K562 (cell line): ENCODE measurements at regions not wholly inside any gene's neighbourhood (a gene's known extent, or its start where the extent isn't known, plus 50 kb on each side); places are given as distances from the start of the nearest gene placed in this dataset.
A peak's percentile ranks its signal among the peaks of the same experiment; 100 is the strongest.

Source experiments
- ATAC-seq: fragments of 200-7000 bp; cut with Tn5 transposase; 3 replicates; pipeline ENCODE4 v1.9.1; 2020; ENCODE audit warnings: moderate library complexity
- BruUV-seq: library from RNA; stranded (reverse); fragments of 400-500 nt; replicated peaks from 2 replicates; lab custom pipeline; 2021; lab: Mats Ljungman, UMichigan
- CTCF ChIA-PET: fragments of 300-600 bp; formaldehyde crosslinking; extraction: SDS; loops from one replicate; lab custom pipeline; 2021; ENCODE audit warnings: low intra/inter-chr PET ratio; lab: Yijun Ruan, JAX
- POLR2A ChIA-PET: fragments of 300-600, 350-650 bp; sonication (Branson Sonifier 250); formaldehyde crosslinking; extraction: SDS; loops from one replicate; lab custom pipeline; 2021; ENCODE audit warnings: antibody characterized with exemption, inconsistent platforms; lab: Yijun Ruan, JAX
- DNase-seq, 4 experiments: peaks; one replicate each; pipeline versions ENCODE4 v3.0.0 to v3.0.0-alpha.2; 2011 to 2018; ENCODE audit warnings: low spot score in 3 of 4, mixed read lengths in 3 of 4; ENCODE audit errors: extremely low read depth in 1 of 4
- FAIRE-seq: peaks from 2 replicates; lab custom pipeline; 2011; peaks lifted over from hg19 to GRCh38; lab: Jason Lieb, UNC
- H2AFZ ChIP-seq: 2 replicates; pipeline ENCODE4 v1.6.0; 2011; ENCODE audit warnings: low read depth, low read length, control low read depth, inconsistent platforms
- H3K27ac ChIP-seq: fragments of 200-600 bp; 3 replicates; pipeline ENCODE4 v1.8.0; 2011; ENCODE audit warnings: low read depth, mild to moderate bottlenecking, control low read depth, inconsistent platforms, low read length, moderate library complexity, mixed read lengths; ENCODE audit errors: extremely low read depth
- H3K27me3 ChIP-seq, 2 experiments: fragments of 300-600 bp in 1 of 2; 2 replicates in 1 of 2; 3 replicates in 1 of 2; pipeline versions ENCODE4 v1.6.0 to v1.8.0; 2011; ENCODE audit warnings: inconsistent platforms in 2 of 2, low read length in 2 of 2, mild to moderate bottlenecking in 1 of 2, mixed read lengths in 1 of 2, moderate library complexity in 1 of 2; ENCODE audit not compliant: control insufficient read depth in 2 of 2, insufficient read depth in 2 of 2
- H3K36me3 ChIP-seq: fragments of 300-600 bp; 3 replicates; pipeline ENCODE4 v1.8.0; 2011; ENCODE audit warnings: mild to moderate bottlenecking, low read length, inconsistent platforms; ENCODE audit not compliant: control insufficient read depth, insufficient read depth
- H3K4me1 ChIP-seq, 2 experiments: fragments of 200-600 bp in 1 of 2; replicated peaks in 1 of 2; 2 replicates in 1 of 2; 3 replicates in 1 of 2; pipeline versions ENCODE4 v1.5.1 to v1.8.0; 2011; ENCODE audit warnings: inconsistent platforms in 2 of 2, low read length in 2 of 2, mild to moderate bottlenecking in 1 of 2, mixed read lengths in 1 of 2, moderate library complexity in 1 of 2; ENCODE audit not compliant: control insufficient read depth in 2 of 2, insufficient read depth in 2 of 2
- H3K4me2 ChIP-seq: 2 replicates; pipeline ENCODE4 v1.6.1; 2011; ENCODE audit warnings: low read length, control low read depth, inconsistent platforms, mixed read lengths; ENCODE audit not compliant: insufficient read depth
- H3K4me3 ChIP-seq: fragments of 200-600 bp; sonication (generic), shearing (Covaris generic); 2 replicates; pipeline ENCODE4 v1.5.1; 2016; ENCODE audit warnings: control low read depth, inconsistent platforms
- H3K79me2 ChIP-seq: fragments of 200-600 bp; 3 replicates; pipeline ENCODE4 v1.8.0; 2011; ENCODE audit warnings: low read length, inconsistent platforms; ENCODE audit not compliant: control insufficient read depth, insufficient read depth
- H3K9ac ChIP-seq, 2 experiments: 2 replicates each; pipeline versions ENCODE4 v1.6.0 to v1.6.1; 2011; ENCODE audit warnings: low read depth in 2 of 2, low read length in 2 of 2, control low read depth in 1 of 2, inconsistent platforms in 1 of 2, mild to moderate bottlenecking in 1 of 2, mixed read lengths in 1 of 2; ENCODE audit not compliant: insufficient read depth in 1 of 2
- H3K9me1 ChIP-seq: one replicate; pipeline ENCODE4 v1.6.0; 2011; ENCODE audit warnings: inconsistent platforms, mild to moderate bottlenecking, low read length, moderate library complexity; ENCODE audit not compliant: control insufficient read depth, insufficient read depth
- H3K9me3 ChIP-seq: replicated peaks from 2 replicates; pipeline ENCODE4 v1.5.1; 2011; ENCODE audit warnings: low read depth, low read length, inconsistent platforms; ENCODE audit not compliant: control insufficient read depth, insufficient read depth
- H4K20me1 ChIP-seq: replicated peaks from 2 replicates; pipeline ENCODE4 v1.6.1; 2011; ENCODE audit warnings: low read length, inconsistent platforms, mixed read lengths; ENCODE audit not compliant: control insufficient read depth, insufficient read depth
- BCOR ChIP-seq: fragments of 450-650 bp; IDR thresholded peaks from 2 replicates; pipeline ENCODE4 v1.6.1; 2016
- C11orf30 ChIP-seq: fragments of 450-650 bp; IDR thresholded peaks from 2 replicates; pipeline ENCODE4 v1.6.1; 2016; ENCODE audit warnings: low read depth, mild to moderate bottlenecking
- CEBPB ChIP-seq: fragments of 450-650 bp; IDR thresholded peaks from 2 replicates; pipeline ENCODE4 v1.6.1; 2016; ENCODE audit warnings: missing genetic modification characterization, missing compliant biosample characterization
- GTF2B ChIP-seq: IDR thresholded peaks from 2 replicates; pipeline ENCODE4 v1.6.1; 2011; ENCODE audit not compliant: insufficient read length; ENCODE audit errors: extremely low read depth
- JUNB ChIP-seq: fragments of 450-650 bp; formaldehyde crosslinking; conservative IDR thresholded peaks from 2 replicates; pipeline ENCODE4 v1.4.0; 2020; ENCODE audit warnings: mild to moderate bottlenecking
- MAX ChIP-seq: sonication (generic); formaldehyde crosslinking; IDR thresholded peaks from 2 replicates; pipeline ENCODE4 v1.9.0; 2022; ENCODE audit warnings: mild to moderate bottlenecking, missing genetic modification reagents
- TAF1 ChIP-seq: IDR thresholded peaks from 2 replicates; pipeline ENCODE4 v1.6.1; 2011; ENCODE audit warnings: mild to moderate bottlenecking, low read length, moderate library complexity; ENCODE audit not compliant: insufficient read depth, control insufficient read depth, severe bottlenecking; ENCODE audit errors: extremely low read depth
- TEAD1 ChIP-seq, 2 experiments: fragments of 450-650 bp in 1 of 2; sonication (generic) in 1 of 2; formaldehyde crosslinking; IDR thresholded peaks; 2 replicates each; pipeline versions ENCODE4 v1.4.0 to v1.8.0; 2020 to 2022; ENCODE audit warnings: mild to moderate bottlenecking in 2 of 2, missing genetic modification reagents in 1 of 2
- WHSC1 ChIP-seq: IDR thresholded peaks from one replicate; pipeline ENCODE4 v1.6.1; 2012; ENCODE audit warnings: low read length, control low read depth, inconsistent platforms
- WGBS: fragments of 100-300 bp; shearing (Covaris generic); methylation state at CpG from one replicate; pipeline ENCODE4 v1.1.6; 2016; ENCODE audit warnings: low coverage, mixed read lengths; ENCODE audit not compliant: insufficient coverage; ENCODE audit errors: missing lambda C conversion rate; 5-methylcytosine and 5-hydroxymethylcytosine counted together
- in situ Hi-C: fragments of 300-500 bp; cut with MboI; formaldehyde crosslinking; loops from 4 replicates; pipeline ENCODE4 v1.15.0; 2018; ENCODE audit warnings: inconsistent platforms, mixed read lengths
- intact Hi-C: fragments of 100-400 bp; cut with micrococcal nuclease; formaldehyde crosslinking; loops from 2 replicates; pipeline ENCODE4 v1.14.2; 2022
- TF ChIP-seq, protein P1 (sequence below), 2 experiments: IDR thresholded peaks; 2 replicates each; pipeline ENCODE4 v1.6.1; 2012; ENCODE audit warnings: improper control_type of control experiment in 2 of 2, low read depth in 2 of 2, low read length in 2 of 2, borderline replicate concordance in 1 of 2
- TF ChIP-seq, protein P2 (sequence below), 2 experiments: fragments of 450-650 bp in 1 of 2; sonication (generic) in 1 of 2; formaldehyde crosslinking; conservative IDR thresholded peaks; 2 replicates each; pipeline versions ENCODE4 v1.4.0 to v1.8.1; 2020 to 2022; ENCODE audit warnings: mild to moderate bottlenecking in 1 of 2, missing genetic modification reagents in 1 of 2

DNA sequence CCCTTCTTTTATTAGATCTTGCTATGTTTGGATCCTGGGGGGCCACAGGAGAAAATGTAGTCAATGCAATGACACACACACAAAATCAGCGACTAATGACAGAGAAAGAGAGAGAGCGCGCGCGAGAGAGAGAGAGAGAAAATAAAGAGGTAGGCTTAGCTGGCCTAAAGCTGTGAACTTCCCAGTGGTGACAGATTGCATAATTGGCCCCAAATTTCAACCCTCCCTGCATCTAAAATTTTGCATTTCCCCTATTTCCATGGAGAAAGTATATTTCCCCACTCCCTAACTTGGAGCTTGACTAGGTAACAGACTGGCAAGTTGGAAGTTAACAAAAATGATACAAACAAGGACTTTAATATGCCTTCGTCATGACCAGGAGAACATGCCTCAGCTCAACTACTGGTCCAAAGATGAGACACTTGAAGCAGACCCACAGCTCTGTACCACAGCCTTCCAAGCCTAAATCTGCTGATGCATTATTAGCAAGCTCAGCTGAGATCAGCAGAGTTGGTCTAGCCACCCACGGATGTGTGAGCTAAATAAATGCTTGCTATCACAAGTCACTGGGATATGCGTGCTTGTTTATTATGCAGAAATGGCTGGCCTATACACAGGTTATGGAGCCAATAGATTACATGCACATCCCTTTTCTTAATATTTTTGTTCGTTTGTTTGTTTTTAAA is 118.1 kb upstream of the PRDM1 start:
- Histone ChIP-seq H3K4me3 (no peak overlapping the region), H3K9ac (no peak overlapping the region), H3K27ac (no peak overlapping the region), H4K20me1 (no peaks in the 10 kb centered on the region), H3K79me2 (no peaks in the 10 kb centered on the region), H3K4me1 (no peaks in the 10 kb centered on the region), H3K36me3 (no peaks in the 10 kb centered on the region)
- ATAC-seq (no peak), FAIRE-seq (no peak)
- CTCF ChIA-PET, result no interaction called here
- 29% methylated on average over 6 of the region's 9 CpGs for WGBS
- intact Hi-C loops, result no loop called here
- TF ChIP-seq TEAD1 (CRISPR knock-in tag; IDR thresholded peaks at IDR 0.05), result no peak
- 0 out of 2 replicates have a peak, but pooled peaks have one; percentile 20 for TF ChIP-seq CEBPB (tag)
- peak; percentile 27; the same call in 1 of the 2 replicates for TF ChIP-seq C11orf30
- TF ChIP-seq, all 486 proteins: peak for 2
- H3K9me3 ChIP-seq, result no peaks in the 10 kb centered on the region
- DNase-seq, result no peak
- in situ Hi-C loops, result no loop called here
- no TSS peak for BruUV-seq
- no peak overlapping the region for H2AFZ ChIP-seq
- H3K27me3 ChIP-seq, result peaks cover 0 to 7% of the 10 kb centered on the region in 2 experiments; a peak in 1 of 5 replicates
- no peaks in the 10 kb centered on the region for H3K9me1 ChIP-seq
- POLR2A ChIA-PET, result interaction anchor here (0.6 kb wide), 1 partner anchor 196 kb away, joined by 4 read pairs; no protein-coding TSS in a partner anchor
- no peak overlapping the region for H3K4me2 ChIP-seq

DNA sequence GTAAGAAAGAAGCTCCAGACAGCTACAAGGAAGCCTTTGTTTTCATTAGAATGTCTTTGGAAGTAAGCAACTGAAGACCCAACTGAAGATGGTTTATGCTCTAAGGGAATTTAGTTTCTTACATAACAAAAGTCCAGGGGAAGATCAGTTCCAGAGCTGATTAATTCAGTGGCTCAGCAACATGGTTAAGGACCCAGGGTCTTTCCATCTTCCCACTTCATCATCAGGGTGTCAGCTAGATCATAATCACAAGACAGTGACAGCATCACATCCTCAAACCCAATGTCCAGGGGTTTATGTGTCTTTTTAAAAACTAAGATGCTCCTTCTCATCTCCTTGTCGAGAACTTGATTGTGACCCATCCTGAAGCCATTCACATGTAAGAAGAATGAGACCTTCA is 119.7 kb upstream of the PRDM1 start:
- no peak for DNase-seq
- TF ChIP-seq BCOR, result no peak
- TF ChIP-seq, protein P1, sequence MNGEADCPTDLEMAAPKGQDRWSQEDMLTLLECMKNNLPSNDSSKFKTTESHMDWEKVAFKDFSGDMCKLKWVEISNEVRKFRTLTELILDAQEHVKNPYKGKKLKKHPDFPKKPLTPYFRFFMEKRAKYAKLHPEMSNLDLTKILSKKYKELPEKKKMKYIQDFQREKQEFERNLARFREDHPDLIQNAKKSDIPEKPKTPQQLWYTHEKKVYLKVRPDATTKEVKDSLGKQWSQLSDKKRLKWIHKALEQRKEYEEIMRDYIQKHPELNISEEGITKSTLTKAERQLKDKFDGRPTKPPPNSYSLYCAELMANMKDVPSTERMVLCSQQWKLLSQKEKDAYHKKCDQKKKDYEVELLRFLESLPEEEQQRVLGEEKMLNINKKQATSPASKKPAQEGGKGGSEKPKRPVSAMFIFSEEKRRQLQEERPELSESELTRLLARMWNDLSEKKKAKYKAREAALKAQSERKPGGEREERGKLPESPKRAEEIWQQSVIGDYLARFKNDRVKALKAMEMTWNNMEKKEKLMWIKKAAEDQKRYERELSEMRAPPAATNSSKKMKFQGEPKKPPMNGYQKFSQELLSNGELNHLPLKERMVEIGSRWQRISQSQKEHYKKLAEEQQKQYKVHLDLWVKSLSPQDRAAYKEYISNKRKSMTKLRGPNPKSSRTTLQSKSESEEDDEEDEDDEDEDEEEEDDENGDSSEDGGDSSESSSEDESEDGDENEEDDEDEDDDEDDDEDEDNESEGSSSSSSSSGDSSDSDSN (IDR thresholded peaks at IDR 0.05; ENCODE audit: borderline replicate concordance in 1 of 2, low read depth in 2 of 2, low read length in 2 of 2), result no peak
- TF ChIP-seq MAX (CRISPR knock-in tag), result no peak
- TF ChIP-seq TAF1, result no peak
- no peak for TF ChIP-seq JUNB
- TF ChIP-seq WHSC1, result no peak
- TF ChIP-seq GTF2B, result no peak
- TF ChIP-seq, protein P2, sequence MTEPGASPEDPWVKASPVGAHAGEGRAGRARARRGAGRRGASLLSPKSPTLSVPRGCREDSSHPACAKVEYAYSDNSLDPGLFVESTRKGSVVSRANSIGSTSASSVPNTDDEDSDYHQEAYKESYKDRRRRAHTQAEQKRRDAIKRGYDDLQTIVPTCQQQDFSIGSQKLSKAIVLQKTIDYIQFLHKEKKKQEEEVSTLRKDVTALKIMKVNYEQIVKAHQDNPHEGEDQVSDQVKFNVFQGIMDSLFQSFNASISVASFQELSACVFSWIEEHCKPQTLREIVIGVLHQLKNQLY (CRISPR knock-in tag; conservative IDR thresholded peaks at IDR 0.05), result no peak

More for the DNA sequence above, 119.7 kb upstream of the PRDM1 start:
- no peaks in the 10 kb centered on the region for H3K4me1 ChIP-seq
- no peak for ATAC-seq
- H4K20me1 ChIP-seq, result no peaks in the 10 kb centered on the region
- H2AFZ ChIP-seq, result no peak overlapping the region
- WGBS, result 5% methylated on average over 1 of the region's 1 CpG
- FAIRE-seq, result peak; percentile 6
- ChIA-PET POLR2A (interaction anchor here (0.6 kb wide), 1 partner anchor 10 kb away, joined by 3 read pairs; no protein-coding TSS in a partner anchor), CTCF (no interaction called here)
- no peaks in the 10 kb centered on the region for H3K9me1 ChIP-seq
- H3K4me2 ChIP-seq, result no peak overlapping the region
- H3K79me2 ChIP-seq, result no peaks in the 10 kb centered on the region
- no TSS peak for BruUV-seq
- in situ Hi-C loops (no loop called here), intact Hi-C loops (no loop called here)
- H3K27ac ChIP-seq, result no peak overlapping the region
- H3K36me3 ChIP-seq, result no peaks in the 10 kb centered on the region
- peaks cover 0 to 12% of the 10 kb centered on the region in 2 experiments; a peak in 2 of 5 replicates for H3K27me3 ChIP-seq
- no peak overlapping the region for H3K4me3 ChIP-seq
- no peak overlapping the region for H3K9ac ChIP-seq
- H3K9me3 ChIP-seq, result no peaks in the 10 kb centered on the region
